ENCODE measurements at regions not wholly inside any gene's neighbourhood (a gene's known extent, or its start where the extent isn't known, plus 50 kb on each side); places are given as distances from the start of the nearest gene placed in this dataset.

DNA sequence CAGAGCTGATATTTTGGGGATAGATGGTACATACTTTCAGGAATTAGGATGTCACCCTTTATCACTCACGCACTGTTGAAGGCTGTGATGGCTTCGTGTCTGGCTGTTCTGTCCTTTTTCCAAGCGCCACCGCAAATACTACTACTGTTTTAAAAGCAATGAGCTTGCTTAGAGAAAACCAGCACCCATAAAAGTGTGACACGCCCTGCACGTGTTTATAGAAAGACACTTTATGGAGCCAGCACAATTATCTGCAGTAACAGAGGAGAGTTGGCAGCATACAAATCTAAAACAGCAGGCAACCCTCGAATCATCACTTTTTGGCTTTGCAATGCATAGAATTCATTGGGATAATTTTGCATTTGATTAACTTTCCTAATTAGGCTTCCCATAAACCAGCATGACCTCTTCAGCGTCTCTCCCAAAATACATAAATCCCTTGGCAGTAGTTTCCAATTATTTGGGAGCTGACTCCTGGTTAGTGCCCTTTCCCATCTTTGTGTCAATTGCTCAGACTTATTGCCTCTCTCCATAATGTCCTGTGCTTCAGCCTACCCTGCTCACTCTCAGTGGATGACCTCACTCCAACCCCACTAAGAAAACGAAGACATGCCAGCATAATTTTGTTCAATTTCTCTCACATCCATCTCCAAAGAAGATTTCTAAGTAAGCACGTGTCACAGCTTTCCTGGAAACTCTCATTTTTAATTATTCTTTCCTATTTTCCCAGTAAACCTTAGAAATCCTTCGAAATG, 118.7 kb upstream of the LARGE1 start:
- no peak for TF ChIP-seq POLR2A (IDR thresholded peaks at IDR 0.05; ENCODE audit: low read length)
- TF ChIP-seq GATA1 (IDR thresholded peaks at IDR 0.05; ENCODE audit: low read depth, low read length) = no peak

All from erythroblast (primary cell).